ENCODE measurements at regions not wholly inside any gene's neighbourhood (a gene's known extent, or its start where the extent isn't known, plus 50 kb on each side); places are given as distances from the start of the nearest gene placed in this dataset.

- no peak for TF ChIP-seq CTCF (conservative IDR thresholded peaks at IDR 0.05; ENCODE audit: low read depth in 2 of 2)
- TF ChIP-seq ZNF114 (CRISPR knock-in tag; IDR thresholded peaks at IDR 0.05): no peak
- TF ChIP-seq POLR2AphosphoS5 (IDR thresholded peaks at IDR 0.05; ENCODE audit: low read depth): no peak
Observed at GRCh38 chr5:88544671-88545070, 276.0 kb upstream of the TMEM161B start.

All from GM23338 (cell line).